ENCODE measurements at regions not wholly inside any gene's neighbourhood (a gene's known extent, or its start where the extent isn't known, plus 50 kb on each side); places are given as distances from the start of the nearest gene placed in this dataset.

DNA sequence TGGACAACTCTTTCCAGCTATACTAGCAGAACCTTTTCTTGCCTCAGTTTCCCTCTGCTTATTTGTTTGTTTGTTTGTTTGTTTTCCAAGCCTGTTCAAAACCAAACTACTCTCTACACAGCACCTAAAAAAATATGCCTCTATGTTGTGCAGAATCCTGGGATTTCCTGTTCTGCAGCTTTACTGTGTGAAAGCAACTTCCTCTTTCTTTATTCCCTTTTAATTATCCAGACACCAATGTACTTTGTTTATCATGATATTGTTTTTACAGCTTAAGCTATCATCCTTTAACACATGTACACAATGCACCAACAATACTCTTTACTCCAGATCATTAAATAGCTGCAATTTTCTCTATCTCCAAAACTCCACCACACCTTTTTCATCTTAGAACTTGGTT lies 259.5 kb downstream of the EPHA4 start:
- no peaks in the 10 kb centered on the region for H3K27me3 ChIP-seq (ENCODE audit: control insufficient read depth, insufficient read depth, low read length)
- H3K9ac ChIP-seq (ENCODE audit: low read depth, low read length): no peak overlapping the region

GRCh38 chr2:221314786-221315185 lies 257.3 kb downstream of the EPHA4 start:
- Histone ChIP-seq H3K9me3 (ENCODE audit: control insufficient read depth, insufficient read depth, low read length) (no peaks in the 10 kb centered on the region), H3K9ac (ENCODE audit: low read depth, low read length) (no peak overlapping the region), H3K27me3 (ENCODE audit: control insufficient read depth, insufficient read depth, low read length) (no peaks in the 10 kb centered on the region), H3K36me3 (ENCODE audit: control insufficient read depth, insufficient read depth, low read length) (no peaks in the 10 kb centered on the region), H3K4me3 (ENCODE audit: low read depth, low read length) (no peak overlapping the region), H3K4me1 (ENCODE audit: control insufficient read depth, insufficient read depth, low read length) (peaks cover 3% of the 10 kb centered on the region)

More for the DNA sequence above, 259.5 kb downstream of the EPHA4 start:
- no peak overlapping the region for H3K4me3 ChIP-seq (ENCODE audit: low read depth, low read length)
- H3K9me3 ChIP-seq (ENCODE audit: control insufficient read depth, insufficient read depth, low read length): no peaks in the 10 kb centered on the region
- peaks cover 3% of the 10 kb centered on the region for H3K4me1 ChIP-seq (ENCODE audit: control insufficient read depth, insufficient read depth, low read length)
- H3K36me3 ChIP-seq (ENCODE audit: control insufficient read depth, insufficient read depth, low read length): no peaks in the 10 kb centered on the region

GRCh38 chr2:221318376-221319130 lies 253.6 kb downstream of the EPHA4 start:
- H3K4me3 ChIP-seq (ENCODE audit: low read depth, low read length): no peak overlapping the region
- no peaks in the 10 kb centered on the region for H3K4me1 ChIP-seq (ENCODE audit: control insufficient read depth, insufficient read depth, low read length)
- H3K36me3 ChIP-seq (ENCODE audit: control insufficient read depth, insufficient read depth, low read length): no peaks in the 10 kb centered on the region
- H3K9ac ChIP-seq (ENCODE audit: low read depth, low read length): no peak overlapping the region
- H3K27me3 ChIP-seq (ENCODE audit: control insufficient read depth, insufficient read depth, low read length): no peaks in the 10 kb centered on the region
- H3K9me3 ChIP-seq (ENCODE audit: control insufficient read depth, insufficient read depth, low read length): no peaks in the 10 kb centered on the region

- no peak overlapping the region for H3K9ac ChIP-seq (ENCODE audit: low read depth, low read length)
- H3K36me3 ChIP-seq (ENCODE audit: control insufficient read depth, insufficient read depth, low read length): no peaks in the 10 kb centered on the region
- no peaks in the 10 kb centered on the region for H3K27me3 ChIP-seq (ENCODE audit: control insufficient read depth, insufficient read depth, low read length)
- no peaks in the 10 kb centered on the region for H3K4me1 ChIP-seq (ENCODE audit: control insufficient read depth, insufficient read depth, low read length)
- no peak overlapping the region for H3K4me3 ChIP-seq (ENCODE audit: low read depth, low read length)
- no peaks in the 10 kb centered on the region for H3K9me3 ChIP-seq (ENCODE audit: control insufficient read depth, insufficient read depth, low read length)
Observed at GRCh38 chr2:221322741-221323140, 249.4 kb downstream of the EPHA4 start.

- Histone ChIP-seq H3K9me3 (ENCODE audit: control insufficient read depth, insufficient read depth, low read length) (no peaks in the 10 kb centered on the region), H3K27me3 (ENCODE audit: control insufficient read depth, insufficient read depth, low read length) (no peaks in the 10 kb centered on the region), H3K36me3 (ENCODE audit: control insufficient read depth, insufficient read depth, low read length) (no peaks in the 10 kb centered on the region), H3K9ac (ENCODE audit: low read depth, low read length) (no peak overlapping the region), H3K4me1 (ENCODE audit: control insufficient read depth, insufficient read depth, low read length) (no peaks in the 10 kb centered on the region), H3K4me3 (ENCODE audit: low read depth, low read length) (no peak overlapping the region)
Observed at GRCh38 chr2:221323513-221323912, 248.6 kb downstream of the EPHA4 start.

DNA sequence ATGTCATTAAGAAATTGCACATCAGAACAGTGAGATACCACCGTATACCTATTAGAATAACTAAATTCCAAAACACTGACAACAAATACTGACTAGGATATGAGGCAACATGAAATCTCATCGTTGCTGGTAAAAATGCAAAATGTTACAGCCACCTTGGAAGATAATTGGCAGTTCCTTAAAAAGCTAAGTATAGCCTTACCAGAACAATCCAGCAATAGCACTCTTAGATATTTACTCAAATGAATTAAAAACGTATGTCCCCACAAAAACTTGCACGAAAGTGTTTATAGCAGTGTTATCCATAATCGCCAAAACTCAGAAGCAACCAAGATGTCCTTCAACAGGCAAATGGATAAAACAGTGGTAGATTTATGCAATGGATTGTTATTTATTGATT lies 241.7 kb downstream of the EPHA4 start:
- H3K9ac ChIP-seq (ENCODE audit: low read depth, low read length): no peak overlapping the region
- no peaks in the 10 kb centered on the region for H3K27me3 ChIP-seq (ENCODE audit: control insufficient read depth, insufficient read depth, low read length)
- H3K4me1 ChIP-seq (ENCODE audit: control insufficient read depth, insufficient read depth, low read length): no peaks in the 10 kb centered on the region
- no peaks in the 10 kb centered on the region for H3K9me3 ChIP-seq (ENCODE audit: control insufficient read depth, insufficient read depth, low read length)
- H3K4me3 ChIP-seq (ENCODE audit: low read depth, low read length): no peak overlapping the region
- H3K36me3 ChIP-seq (ENCODE audit: control insufficient read depth, insufficient read depth, low read length): no peaks in the 10 kb centered on the region

DNA sequence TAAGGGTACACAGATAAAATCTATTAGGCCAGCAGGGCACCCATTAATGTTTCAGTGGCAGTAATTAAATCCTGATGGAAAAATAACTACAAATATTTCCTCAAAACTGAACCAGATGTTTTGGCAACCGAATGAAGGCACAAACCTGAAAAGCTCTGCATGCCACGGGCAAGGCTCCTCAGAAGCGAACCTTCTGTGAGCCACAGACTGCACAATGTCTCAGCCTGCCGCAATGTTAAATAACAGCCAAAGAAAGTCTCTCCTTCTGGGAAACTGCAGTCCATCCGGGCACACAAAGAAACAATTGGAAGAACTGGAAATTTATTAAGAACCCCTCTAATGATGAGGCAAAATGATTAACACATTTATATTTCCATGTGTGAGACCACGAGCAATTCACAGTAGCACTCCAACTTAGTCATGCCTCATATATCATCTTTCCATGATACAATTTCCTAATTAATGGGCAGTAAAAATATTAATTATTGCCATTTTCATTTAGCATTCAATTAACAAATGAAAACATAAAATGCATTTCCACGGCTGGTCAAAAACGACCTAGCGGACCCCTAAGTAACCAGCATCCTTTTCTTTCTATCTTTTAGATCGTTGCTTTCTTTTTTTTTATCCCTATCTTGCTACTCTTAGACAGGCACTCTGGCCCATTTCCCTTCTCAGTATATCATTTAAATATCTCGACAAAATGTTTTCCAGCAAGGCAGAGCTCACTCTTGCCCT lies 237.5 kb downstream of the EPHA4 start:
- no peaks in the 10 kb centered on the region for H3K27me3 ChIP-seq (ENCODE audit: control insufficient read depth, insufficient read depth, low read length)
- no peaks in the 10 kb centered on the region for H3K36me3 ChIP-seq (ENCODE audit: control insufficient read depth, insufficient read depth, low read length)
- no peaks in the 10 kb centered on the region for H3K4me1 ChIP-seq (ENCODE audit: control insufficient read depth, insufficient read depth, low read length)
- H3K4me3 ChIP-seq (ENCODE audit: low read depth, low read length): no peak overlapping the region
- no peak overlapping the region for H3K9ac ChIP-seq (ENCODE audit: low read depth, low read length)
- no peaks in the 10 kb centered on the region for H3K9me3 ChIP-seq (ENCODE audit: control insufficient read depth, insufficient read depth, low read length)

- no peak overlapping the region for H3K4me3 ChIP-seq (ENCODE audit: low read depth, low read length)
- no peaks in the 10 kb centered on the region for H3K36me3 ChIP-seq (ENCODE audit: control insufficient read depth, insufficient read depth, low read length)
- H3K27me3 ChIP-seq (ENCODE audit: control insufficient read depth, insufficient read depth, low read length): no peaks in the 10 kb centered on the region
Observed at GRCh38 chr2:221335219-221335752, 236.8 kb downstream of the EPHA4 start.

DNA sequence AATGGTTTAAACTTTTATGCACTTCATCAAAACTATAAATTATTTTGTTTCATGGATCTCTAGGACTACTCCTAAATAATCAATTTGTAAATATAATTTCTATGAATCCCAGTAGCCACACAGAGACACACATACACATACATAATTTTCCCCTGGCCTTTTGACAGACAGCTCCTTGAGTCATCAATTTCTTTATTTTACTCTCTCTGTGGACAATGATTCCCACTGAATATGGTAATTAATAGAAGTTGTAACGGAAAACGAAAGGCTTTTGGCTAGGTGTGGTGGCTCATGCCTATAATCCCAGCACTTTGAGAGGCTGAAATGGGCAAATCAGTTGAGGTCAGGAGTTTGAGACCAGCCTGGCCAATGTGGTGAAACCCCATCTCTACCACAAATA lies 235.1 kb downstream of the EPHA4 start:
- Histone ChIP-seq H3K4me1 (ENCODE audit: control insufficient read depth, insufficient read depth, low read length) (no peaks in the 10 kb centered on the region), H3K4me3 (ENCODE audit: low read depth, low read length) (no peak overlapping the region), H3K27me3 (ENCODE audit: control insufficient read depth, insufficient read depth, low read length) (no peaks in the 10 kb centered on the region), H3K9ac (ENCODE audit: low read depth, low read length) (no peak overlapping the region), H3K36me3 (ENCODE audit: control insufficient read depth, insufficient read depth, low read length) (no peaks in the 10 kb centered on the region), H3K9me3 (ENCODE audit: control insufficient read depth, insufficient read depth, low read length) (no peaks in the 10 kb centered on the region)

More at GRCh38 chr2:221335219-221335752, 236.8 kb downstream of the EPHA4 start:
- Histone ChIP-seq H3K9ac (ENCODE audit: low read depth, low read length) (no peak overlapping the region), H3K4me1 (ENCODE audit: control insufficient read depth, insufficient read depth, low read length) (no peaks in the 10 kb centered on the region), H3K9me3 (ENCODE audit: control insufficient read depth, insufficient read depth, low read length) (no peaks in the 10 kb centered on the region)

- Histone ChIP-seq H3K4me1 (ENCODE audit: control insufficient read depth, insufficient read depth, low read length) (no peaks in the 10 kb centered on the region), H3K9me3 (ENCODE audit: control insufficient read depth, insufficient read depth, low read length) (no peaks in the 10 kb centered on the region), H3K36me3 (ENCODE audit: control insufficient read depth, insufficient read depth, low read length) (no peaks in the 10 kb centered on the region), H3K27me3 (ENCODE audit: control insufficient read depth, insufficient read depth, low read length) (no peaks in the 10 kb centered on the region), H3K4me3 (ENCODE audit: low read depth, low read length) (no peak overlapping the region), H3K9ac (ENCODE audit: low read depth, low read length) (no peak overlapping the region)
Observed at GRCh38 chr2:221337957-221338685, 234.0 kb downstream of the EPHA4 start.

DNA sequence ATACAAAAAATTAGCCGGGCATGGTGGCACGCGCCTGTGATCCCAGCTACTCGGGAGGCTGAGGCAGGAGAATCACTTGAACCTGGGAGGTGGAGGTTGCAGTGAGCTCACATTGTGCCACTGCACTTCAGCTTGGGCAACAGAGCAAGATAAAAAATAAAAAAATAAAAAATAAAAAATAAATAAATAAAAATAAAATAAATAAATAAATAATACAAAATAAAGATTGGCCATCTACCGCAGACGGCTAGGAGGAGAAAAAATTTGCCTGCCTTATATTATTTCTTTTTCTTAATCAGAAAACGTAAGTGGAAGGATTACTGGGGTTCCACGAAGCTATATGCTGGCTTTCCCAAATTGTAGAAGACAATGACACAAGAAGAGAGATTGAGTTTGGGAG lies 229.7 kb downstream of the EPHA4 start:
- Histone ChIP-seq H3K36me3 (ENCODE audit: control insufficient read depth, insufficient read depth, low read length) (no peaks in the 10 kb centered on the region), H3K4me3 (ENCODE audit: low read depth, low read length) (no peak overlapping the region), H3K9me3 (ENCODE audit: control insufficient read depth, insufficient read depth, low read length) (no peaks in the 10 kb centered on the region), H3K4me1 (ENCODE audit: control insufficient read depth, insufficient read depth, low read length) (no peaks in the 10 kb centered on the region), H3K9ac (ENCODE audit: low read depth, low read length) (no peak overlapping the region), H3K27me3 (ENCODE audit: control insufficient read depth, insufficient read depth, low read length) (no peaks in the 10 kb centered on the region)
